GM12878 (cell line): ENCODE measurements at regions not wholly inside any gene's neighbourhood (a gene's known extent, or its start where the extent isn't known, plus 50 kb on each side); places are given as distances from the start of the nearest gene placed in this dataset.

Source experiments
- ATAC-seq: fragments of 200-7000 bp; cut with Tn5 transposase; 3 replicates; pipeline ENCODE4 v1.9.1; 2020; ENCODE audit warnings: mild to moderate bottlenecking, moderate library complexity
- BruUV-seq: library from RNA; stranded (reverse); fragments of 400-500 nt; replicated peaks from 2 replicates; lab custom pipeline; 2021; lab: Mats Ljungman, UMichigan
- CTCF ChIA-PET: fragments of 300-600 bp; sonication (Branson Sonifier 250); formaldehyde crosslinking; extraction: SDS; loops from one replicate; lab custom pipeline; 2021; ENCODE audit warnings: inconsistent platforms; lab: Yijun Ruan, JAX
- POLR2A ChIA-PET: fragments of 350-600 bp; formaldehyde crosslinking; extraction: SDS; loops from one replicate; lab custom pipeline; 2021; ENCODE audit warnings: inconsistent platforms; lab: Charles Lee
- RAD21 ChIA-PET: fragments of 300-600 bp; sonication (Branson Sonifier 250); formaldehyde crosslinking; loops from one replicate; lab custom pipeline; 2023; ENCODE audit warnings: antibody characterized with exemption; ENCODE audit not compliant: unreplicated experiment; lab: Charles Lee
- SMC1A ChIA-PET: fragments of 300-600 bp; sonication (Branson Sonifier 250); formaldehyde crosslinking; loops from one replicate; lab custom pipeline; 2023; ENCODE audit not compliant: unreplicated experiment, uncharacterized antibody; lab: Charles Lee
- DNase-seq: peaks from one replicate; pipeline ENCODE4 v3.0.0-alpha.2; 2011; ENCODE audit warnings: low read depth, low spot score
- FAIRE-seq: peaks from 3 replicates; lab custom pipeline; 2011; peaks lifted over from hg19 to GRCh38; lab: Jason Lieb, UNC
- H2AFZ ChIP-seq: 2 replicates; pipeline ENCODE4 v1.6.0; 2011; ENCODE audit warnings: low read depth, low read length, control low read depth; ENCODE audit not compliant: control insufficient read depth
- H3K27ac ChIP-seq: 2 replicates; pipeline ENCODE4 v1.5.1; 2011; ENCODE audit warnings: control low read depth; ENCODE audit not compliant: control insufficient read depth, insufficient read depth
- H3K27me3 ChIP-seq, 2 experiments: replicated peaks in 1 of 2; 2 replicates each; pipeline versions ENCODE4 v1.6.0 to v1.6.1; 2011; ENCODE audit warnings: low read length in 1 of 2; ENCODE audit not compliant: control insufficient read depth in 2 of 2, insufficient read depth in 2 of 2
- H3K36me3 ChIP-seq, 2 experiments: 2 replicates each; pipeline ENCODE4 v1.5.1; 2011; ENCODE audit warnings: low read length in 1 of 2; ENCODE audit not compliant: control insufficient read depth in 2 of 2, insufficient read depth in 2 of 2
- H3K4me1 ChIP-seq: 2 replicates; pipeline ENCODE4 v1.6.1; 2011; ENCODE audit warnings: mild to moderate bottlenecking, low read length, moderate library complexity, mixed read lengths; ENCODE audit not compliant: control insufficient read depth, insufficient read depth
- H3K4me2 ChIP-seq: 2 replicates; pipeline ENCODE4 v1.6.0; 2011; ENCODE audit warnings: control low read depth; ENCODE audit not compliant: control insufficient read depth, insufficient read depth
- H3K4me3 ChIP-seq: fragments of 200-600 bp; sonication (generic); 2 replicates; pipeline ENCODE4 v1.5.1; 2016
- H3K79me2 ChIP-seq: 2 replicates; pipeline ENCODE4 v1.6.0; 2011; ENCODE audit warnings: low read length; ENCODE audit not compliant: control insufficient read depth, insufficient read depth
- H3K9ac ChIP-seq: 2 replicates; pipeline ENCODE4 v1.8.0; 2011; ENCODE audit warnings: low read length, control low read depth, mixed read lengths; ENCODE audit not compliant: control insufficient read depth, insufficient read depth
- H3K9me3 ChIP-seq: replicated peaks from 3 replicates; pipeline ENCODE4 v1.5.1; 2011; ENCODE audit warnings: mild to moderate bottlenecking, low read length; ENCODE audit not compliant: control insufficient read depth, insufficient read depth
- H4K20me1 ChIP-seq: 2 replicates; pipeline ENCODE4 v1.6.0; 2011; ENCODE audit not compliant: control insufficient read depth, insufficient read depth
- CHD1 ChIP-seq: IDR thresholded peaks from 2 replicates; pipeline ENCODE4 v1.6.1; 2012; ENCODE audit warnings: low read depth, low read length, improper control_type of control experiment
- CUX1 ChIP-seq: IDR thresholded peaks from 2 replicates; pipeline ENCODE4 v1.6.1; 2012; ENCODE audit warnings: improper control_type of control experiment, low read depth, low read length; ENCODE audit not compliant: insufficient replicate concordance
- E2F8 ChIP-seq: fragments of 450-650 bp; IDR thresholded peaks from 2 replicates; pipeline ENCODE4 v1.6.1; 2018; ENCODE audit warnings: mild to moderate bottlenecking, low read depth, moderate library complexity; ENCODE audit not compliant: partially characterized antibody
- ESRRA ChIP-seq: IDR thresholded peaks from 2 replicates; pipeline ENCODE4 v1.6.1; 2012; ENCODE audit warnings: mild to moderate bottlenecking, low read length, improper control_type of control experiment
- FOXM1 ChIP-seq: IDR thresholded peaks from 2 replicates; pipeline ENCODE4 v1.6.1; 2012; ENCODE audit warnings: low read depth, mild to moderate bottlenecking, inconsistent platforms, low read length, moderate library complexity
- KDM1A ChIP-seq: fragments of 200-600 bp; sonication (generic); IDR thresholded peaks from 2 replicates; pipeline ENCODE4 v1.6.1; 2016; ENCODE audit warnings: borderline replicate concordance
- MAX ChIP-seq: IDR thresholded peaks from 2 replicates; pipeline ENCODE4 v1.6.1; 2012; ENCODE audit warnings: low read depth, low read length, improper control_type of control experiment
- SIN3A ChIP-seq: IDR thresholded peaks from 2 replicates; pipeline ENCODE4 v1.6.1; 2012; ENCODE audit warnings: low read depth, low read length, improper control_type of control experiment
- SMAD1 ChIP-seq: fragments of 450-650 bp; IDR thresholded peaks from 2 replicates; pipeline ENCODE4 v1.6.1; 2018; ENCODE audit warnings: mild to moderate bottlenecking, low read depth; ENCODE audit not compliant: partially characterized antibody
- SMAD5 ChIP-seq: IDR thresholded peaks from 2 replicates; pipeline ENCODE4 v1.6.1; 2016; ENCODE audit warnings: antibody characterized with exemption, low read depth
- TCF3 ChIP-seq: IDR thresholded peaks from 2 replicates; pipeline ENCODE4 v1.6.1; 2012; ENCODE audit warnings: low read depth, mild to moderate bottlenecking, low read length, borderline replicate concordance; ENCODE audit not compliant: insufficient read depth
- YBX1 ChIP-seq: fragments of 450-650 bp; IDR thresholded peaks from 2 replicates; pipeline ENCODE4 v1.6.1; 2016; ENCODE audit warnings: antibody characterized with exemption
- ZNF207 ChIP-seq: fragments of 450-650 bp; IDR thresholded peaks from 2 replicates; pipeline ENCODE4 v1.6.1; 2014; ENCODE audit warnings: antibody characterized with exemption, mild to moderate bottlenecking, borderline replicate concordance
- ZNF384 ChIP-seq: IDR thresholded peaks from 2 replicates; pipeline ENCODE4 v1.6.1; 2012; ENCODE audit warnings: low read depth, mild to moderate bottlenecking, low read length, improper control_type of control experiment, borderline replicate concordance
- ZSCAN29 ChIP-seq: fragments of 450-650 bp; IDR thresholded peaks from 2 replicates; pipeline ENCODE4 v1.6.1; 2017; ENCODE audit warnings: mild to moderate bottlenecking, moderate library complexity
- WGBS: methylation state at CpG from one replicate; pipeline ENCODE4 v1.1.6; 2016; ENCODE audit warnings: low lambda C conversion rate; ENCODE audit not compliant: insufficient replicate concordance, insufficient coverage; ENCODE audit errors: missing lambda C conversion rate; 5-methylcytosine and 5-hydroxymethylcytosine counted together
- in situ Hi-C: fragments of 300-500 bp; cut with MboI; formaldehyde crosslinking; loops from 9 replicates; pipeline ENCODE4 v1.14.3; 2018; ENCODE audit warnings: mixed read lengths
- intact Hi-C: fragments of 100-400 bp; cut with micrococcal nuclease; formaldehyde crosslinking; loops from one replicate; pipeline ENCODE4 v1.14.2; 2022; ENCODE audit not compliant: unreplicated experiment

- POLR2A ChIA-PET: no interaction called here
- ATAC-seq: no peak
- H3K4me3 ChIP-seq: no peak overlapping the region
- RAD21 ChIA-PET: no interaction called here
- no TSS peak for BruUV-seq
- no peak for FAIRE-seq
- H3K9ac ChIP-seq: no peak overlapping the region
- WGBS: 47% methylated on average over 11 of the region's 11 CpGs
- intact Hi-C loops (no loop called here), in situ Hi-C loops (no loop called here)
- H3K79me2 ChIP-seq: no peaks in the 10 kb centered on the region
- H3K27ac ChIP-seq: no peak overlapping the region
- 0 out of 4 replicates have a peak, but pooled peaks cover 0 to 1% of the 10 kb centered on the region in 2 experiments for H3K27me3 ChIP-seq
- CTCF ChIA-PET: no interaction called here
- no peaks in the 10 kb centered on the region for H4K20me1 ChIP-seq
- no peak for DNase-seq
- H3K36me3 ChIP-seq: no peaks in the 10 kb centered on the region
- H3K4me1 ChIP-seq: no peaks in the 10 kb centered on the region
- SMC1A ChIA-PET: no interaction called here
- H2AFZ ChIP-seq: no peak overlapping the region
- H3K9me3 ChIP-seq: no peaks in the 10 kb centered on the region
- no peak overlapping the region for H3K4me2 ChIP-seq
- TF ChIP-seq FOXM1 (no peak), ZSCAN29 (no peak), YBX1 (no peak), MAX (no peak), TCF3 (no peak), CUX1 (no peak), SMAD1 (no peak), ZNF207 (no peak), ZNF384 (no peak), SMAD5 (no peak), CHD1 (no peak), ESRRA (no peak), E2F8 (no peak), KDM1A (no peak), SIN3A (no peak)
Measured at GRCh38 chr13:94859278-94859691, 146.9 kb upstream of the SOX21 start.
